Occipital lobe (tissue), 1 donor: ENCODE measurements at regions not wholly inside any gene's neighbourhood (a gene's known extent, or its start where the extent isn't known, plus 50 kb on each side); places are given as distances from the start of the nearest gene placed in this dataset.
"Not testable (repeated sequence)": the region's sequence is repeated elsewhere in the genome, so short reads cannot be mapped to it uniquely, and the experiment has no call there.

Experiments
- DNase-seq: peaks from one replicate; lab custom pipeline; 2025; lab: John Stamatoyannopoulos, UW

- no peak for DNase-seq
Observed at GRCh38 chr15:46930426-46930825, 786.9 kb upstream of the SEMA6D start.

- DNase-seq, result no peak
Observed at GRCh38 chr15:46933332-46933731, 784.0 kb upstream of the SEMA6D start.

DNA sequence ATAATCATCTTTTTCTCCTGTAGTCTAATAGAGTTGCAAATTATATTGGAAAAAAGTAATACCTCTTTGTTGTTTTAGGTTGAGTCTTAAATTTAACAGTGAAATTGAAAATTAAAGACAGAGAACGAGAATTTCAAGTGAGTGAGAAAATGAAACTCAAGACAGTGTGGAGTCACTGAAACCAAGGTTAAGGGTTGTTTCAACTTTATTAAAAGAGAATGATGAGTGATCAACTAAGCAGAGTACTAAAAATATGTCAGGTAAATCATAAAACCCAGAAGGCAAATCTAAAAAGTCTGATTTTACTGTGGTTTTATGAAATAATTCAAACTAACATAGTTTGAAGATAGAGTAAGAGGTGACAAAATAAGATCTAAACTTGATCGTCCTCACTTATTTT is 782.5 kb upstream of the SEMA6D start:
- DNase-seq, result no peak

- no peak for DNase-seq
Observed at GRCh38 chr15:46938169-46938568, 779.1 kb upstream of the SEMA6D start.

DNA sequence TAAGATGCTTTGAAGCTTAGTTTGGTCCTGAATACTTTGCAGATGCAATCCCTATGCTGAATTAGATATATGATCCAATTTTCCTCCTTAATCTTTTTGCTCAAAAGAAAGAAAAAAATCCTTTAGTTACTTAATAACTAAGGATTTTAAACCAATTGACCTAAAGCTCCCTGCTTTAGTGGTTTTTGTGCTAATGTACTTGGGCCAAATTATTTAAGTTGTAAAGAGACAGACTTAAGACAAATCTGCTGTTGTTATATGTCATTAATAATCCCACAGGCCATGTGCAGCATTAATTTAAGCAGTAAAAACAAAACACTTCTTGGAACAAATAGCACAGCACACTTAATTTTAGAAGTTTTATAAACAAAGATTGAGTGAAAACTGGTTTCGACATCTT is 776.1 kb upstream of the SEMA6D start:
- DNase-seq, result no peak

- DNase-seq, result no peak
Observed at GRCh38 chr15:46946953-46947352, 770.4 kb upstream of the SEMA6D start.

DNA sequence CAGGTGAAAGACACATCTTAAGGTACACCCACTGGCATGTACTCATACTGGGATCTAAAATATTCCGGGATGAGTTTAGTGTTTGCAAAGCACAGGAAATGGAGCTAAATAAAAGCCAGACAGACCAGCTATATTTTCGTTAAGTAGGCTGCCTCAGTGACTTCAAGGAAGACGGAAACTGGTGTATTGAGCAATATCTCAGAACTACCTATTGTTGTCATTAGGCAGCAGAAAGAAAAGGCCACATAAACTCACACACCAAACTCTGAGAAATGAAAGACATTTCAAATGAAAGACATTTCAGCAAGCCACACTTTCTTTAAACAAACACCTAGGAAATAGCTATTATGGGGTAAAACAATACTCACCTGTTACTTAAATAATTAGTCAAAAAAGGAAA is 761.7 kb upstream of the SEMA6D start:
- DNase-seq, result no peak

GRCh38 chr15:46956456-46956855 is 760.8 kb upstream of the SEMA6D start:
- DNase-seq, result peak; percentile 1

GRCh38 chr15:46956881-46957280 is 760.4 kb upstream of the SEMA6D start:
- no peak for DNase-seq

DNA sequence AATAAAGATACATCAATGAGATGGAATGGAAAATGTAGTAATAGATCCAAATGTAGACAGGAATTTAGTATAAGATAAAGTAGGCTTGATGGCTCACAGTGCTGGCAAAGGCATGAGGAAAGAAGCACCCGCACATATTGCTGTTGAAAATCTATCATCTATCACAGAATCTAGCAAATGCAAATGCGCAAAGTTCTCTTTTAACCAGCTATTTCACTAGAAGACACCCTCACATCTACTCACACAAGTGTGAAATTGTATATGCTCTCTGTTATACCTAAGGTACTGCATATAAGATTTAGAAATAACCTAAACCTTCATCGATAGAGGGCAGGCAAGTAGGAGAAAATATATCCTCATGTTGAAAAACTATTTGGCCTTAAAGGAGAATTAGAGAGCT is 756.7 kb upstream of the SEMA6D start:
- no peak for DNase-seq

DNA sequence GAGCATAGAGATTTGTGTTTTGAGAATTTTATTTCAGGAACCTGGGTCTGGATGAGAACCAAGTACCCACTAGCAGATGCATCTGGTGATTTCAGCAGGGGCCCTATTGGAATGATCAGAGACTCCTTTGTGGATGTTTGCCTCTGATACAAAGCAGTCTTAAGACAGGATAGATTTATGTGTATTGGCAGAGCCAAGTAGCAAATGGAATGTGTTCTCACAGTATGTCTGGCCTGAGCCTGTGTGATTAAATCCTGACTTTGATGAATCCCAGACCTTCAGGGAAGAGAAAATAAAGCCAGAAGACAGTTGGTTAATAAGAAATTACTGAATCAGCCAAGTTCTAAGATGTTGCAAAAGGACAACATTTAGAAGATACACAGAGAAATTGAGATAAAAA is 755.5 kb upstream of the SEMA6D start:
- no peak for DNase-seq

GRCh38 chr15:46988055-46988454 is 729.2 kb upstream of the SEMA6D start:
- DNase-seq, result not testable (repeated sequence)

DNA sequence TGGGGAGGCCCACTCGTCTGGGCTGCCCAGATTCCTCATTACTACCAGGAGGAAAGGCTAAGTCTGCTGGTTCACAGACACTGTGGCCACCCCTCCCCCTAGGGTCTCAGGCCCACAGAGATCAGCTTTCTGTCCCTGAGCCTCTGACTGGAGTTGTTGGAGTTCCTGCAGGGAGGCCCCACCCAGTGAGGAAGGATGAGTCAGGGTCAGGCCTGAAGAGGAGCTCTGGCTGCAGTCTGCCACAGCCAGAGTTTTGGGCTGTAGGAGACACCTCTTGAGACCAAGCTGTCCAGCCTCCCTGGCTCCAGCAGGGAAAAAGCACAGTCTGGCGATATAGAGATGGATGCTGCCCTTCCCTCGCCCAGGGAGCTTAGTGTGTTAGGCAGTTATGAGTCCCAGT is 720.9 kb upstream of the SEMA6D start:
- DNase-seq, result no peak

GRCh38 chr15:46997501-46997900 is 719.8 kb upstream of the SEMA6D start:
- no peak for DNase-seq

- no peak for DNase-seq
Observed at GRCh38 chr15:47003568-47003967, 713.7 kb upstream of the SEMA6D start.

- no peak for DNase-seq
Observed at GRCh38 chr15:47013446-47013845, 703.9 kb upstream of the SEMA6D start.

DNA sequence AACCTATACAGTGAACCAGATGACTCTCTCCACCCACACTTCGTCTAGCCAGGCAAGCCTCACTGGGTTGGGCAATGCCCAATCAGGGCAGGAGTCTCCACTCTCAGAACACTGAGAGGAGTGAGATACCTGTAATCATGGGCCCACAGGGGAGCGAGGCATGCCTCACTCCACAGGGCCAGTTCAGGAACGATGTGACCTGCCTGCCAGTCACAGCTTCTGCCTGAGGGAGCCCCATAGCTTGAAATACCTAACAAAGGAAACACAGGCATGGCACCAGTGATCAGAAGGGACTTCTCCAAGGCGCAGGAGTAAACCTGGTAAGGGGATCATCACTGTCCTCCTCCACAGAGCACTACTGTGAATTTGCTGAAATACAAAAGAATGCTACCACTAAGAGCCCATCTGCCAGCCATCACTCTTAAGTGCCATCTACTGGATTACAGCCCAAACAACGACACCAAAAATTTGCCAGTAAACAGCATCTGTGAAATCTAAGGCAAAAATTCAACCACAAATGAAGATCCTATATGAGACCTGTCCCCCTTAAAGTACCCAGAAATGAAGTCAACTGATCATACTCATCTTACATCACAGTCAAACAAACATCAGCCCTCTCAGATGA is 689.9 kb upstream of the SEMA6D start:
- no peak for DNase-seq

DNA sequence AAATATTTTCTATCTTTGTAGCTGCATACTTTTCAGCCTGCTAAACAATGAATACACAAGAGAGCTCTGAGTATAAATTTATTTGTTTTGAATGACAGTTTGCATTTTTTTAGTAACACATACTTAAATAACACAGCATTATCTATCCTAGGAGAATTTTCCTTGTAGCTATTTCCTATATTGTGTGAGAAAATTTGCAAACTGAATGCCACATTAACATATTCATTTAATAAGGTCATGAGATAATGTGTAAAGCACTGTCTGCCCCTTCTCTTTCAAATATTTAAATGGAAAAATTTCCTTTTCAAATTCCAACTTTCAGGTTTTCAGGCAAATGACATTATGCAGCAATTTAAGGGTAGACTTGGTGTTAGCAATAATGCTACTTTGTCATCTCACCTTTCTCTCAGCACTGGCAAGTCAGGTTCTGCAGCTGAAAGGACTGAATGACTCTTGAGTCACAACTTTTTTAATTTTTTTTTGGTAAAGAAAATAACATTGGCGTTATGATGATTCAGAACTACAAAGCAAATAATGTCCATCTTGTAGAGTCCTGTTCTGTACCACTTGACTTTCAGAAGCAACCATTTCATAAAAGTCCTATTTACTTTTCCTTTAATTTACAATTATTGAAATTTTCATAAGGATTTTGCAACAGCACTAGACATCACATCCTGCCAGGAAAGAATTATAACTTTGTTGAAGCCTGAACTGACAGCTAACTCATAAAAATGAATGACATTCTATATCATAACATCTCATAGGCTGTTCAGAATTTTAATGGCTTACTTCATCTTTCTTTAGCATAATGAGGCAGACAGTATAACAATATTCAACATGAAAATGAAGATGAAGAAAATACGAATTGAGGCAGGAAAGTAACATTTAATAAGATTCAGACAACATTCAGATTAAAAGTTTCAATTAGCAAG is 681.6 kb upstream of the SEMA6D start:
- no peak for DNase-seq

GRCh38 chr15:47037003-47037402 is 680.3 kb upstream of the SEMA6D start:
- DNase-seq, result no peak

DNA sequence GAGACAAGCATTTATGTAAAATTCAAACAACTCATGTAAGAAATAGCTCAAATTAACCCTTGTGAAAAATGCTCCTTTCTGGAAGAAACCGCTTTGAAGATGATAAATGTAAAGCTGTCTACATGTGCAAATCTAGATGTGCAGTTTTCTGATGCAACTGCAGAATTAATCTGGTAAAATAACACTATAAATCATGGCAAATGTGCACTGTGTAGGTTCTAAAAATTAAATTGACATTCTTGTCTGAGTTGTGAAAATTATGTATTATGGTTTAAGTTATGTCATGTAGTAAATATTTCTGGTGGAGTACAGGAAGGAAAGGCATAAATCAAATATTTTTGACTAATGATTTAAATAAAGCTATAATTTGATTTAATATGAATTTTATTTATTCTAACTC is 678.1 kb upstream of the SEMA6D start:
- no peak for DNase-seq

DNA sequence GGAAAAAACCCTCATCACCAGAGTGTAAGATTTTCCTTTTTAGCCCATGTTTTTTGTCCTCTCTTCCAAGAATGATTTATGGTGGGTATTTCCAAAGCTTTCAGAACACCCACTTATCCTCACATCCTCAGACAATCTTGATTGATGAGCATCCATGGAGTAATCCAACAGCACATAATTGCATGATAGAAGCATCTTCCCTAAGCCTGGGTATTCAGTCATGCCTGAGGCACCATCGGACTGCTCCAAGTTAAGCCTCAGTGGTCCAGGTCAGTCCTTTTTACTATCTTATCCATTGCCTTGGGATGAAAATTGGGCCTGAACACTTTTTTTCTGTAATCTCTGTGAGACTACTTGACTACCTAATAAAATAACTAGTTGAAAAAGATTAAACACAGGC is 676.0 kb upstream of the SEMA6D start:
- no peak for DNase-seq

DNA sequence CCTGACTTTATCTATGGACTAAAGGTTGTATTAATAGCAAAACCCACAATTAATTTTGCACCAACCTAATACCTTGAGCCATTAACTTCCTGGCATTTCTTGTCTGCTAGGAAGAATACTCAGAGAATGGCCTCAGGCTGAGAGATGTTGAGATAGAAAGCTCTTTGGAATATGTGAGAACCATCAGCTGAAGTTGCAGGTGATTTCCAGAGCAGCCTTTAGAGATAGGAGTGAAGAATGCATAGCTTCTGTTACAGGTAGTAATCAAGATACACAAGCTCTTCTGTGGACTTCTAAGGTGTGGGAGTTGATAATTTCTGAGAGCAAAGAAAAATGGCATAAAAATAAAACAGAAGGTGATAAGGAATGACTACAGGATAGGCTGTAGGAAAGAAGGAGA is 669.3 kb upstream of the SEMA6D start:
- DNase-seq, result not testable (repeated sequence)

DNA sequence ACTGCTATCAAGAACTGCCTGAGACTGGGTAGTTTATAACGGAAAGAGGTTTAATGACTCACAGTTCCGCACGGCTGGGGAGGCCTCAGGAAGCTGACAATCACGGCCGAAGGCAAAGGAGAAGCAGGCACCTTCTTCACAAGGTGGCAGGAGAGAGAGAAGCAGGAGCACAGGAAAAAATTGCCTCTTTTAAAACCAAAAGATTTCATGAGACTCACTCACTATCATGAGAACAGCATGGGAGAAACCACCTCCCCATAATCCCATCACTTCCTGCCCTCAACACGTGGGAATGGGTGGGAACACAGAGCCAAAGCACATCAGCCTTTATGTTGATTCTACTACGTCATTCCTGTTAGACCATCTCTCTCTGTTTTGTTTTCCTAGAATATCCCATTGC is 650.9 kb upstream of the SEMA6D start:
- DNase-seq, result no peak
